ENCODE measurements at regions not wholly inside any gene's neighbourhood (a gene's known extent, or its start where the extent isn't known, plus 50 kb on each side); places are given as distances from the start of the nearest gene placed in this dataset.

DNA sequence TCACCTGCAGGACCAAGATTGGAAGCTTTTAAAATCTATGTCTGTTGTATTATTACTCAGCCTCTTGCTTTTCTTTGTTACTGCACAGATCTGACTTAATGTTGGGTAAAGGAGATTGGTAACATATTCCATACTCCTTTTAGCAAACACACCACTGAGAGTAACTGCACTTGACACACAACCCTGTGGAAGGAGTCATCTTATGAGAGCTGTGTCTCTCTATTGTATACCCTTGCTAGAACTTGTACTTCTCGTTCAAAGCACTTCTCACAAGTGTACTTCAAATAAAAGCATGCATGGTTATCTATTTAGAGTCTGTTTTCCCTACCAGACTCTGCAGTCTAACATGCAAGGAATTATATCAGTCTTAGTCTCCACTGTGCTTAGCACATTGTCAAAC lies 813.4 kb downstream of the ADGRL2 start:
- no peak for DNase-seq

GRCh38 chr1:82612986-82613385 lies 812.3 kb downstream of the ADGRL2 start:
- no peak for DNase-seq

- DNase-seq, result no peak
These were observed 805.8 kb downstream of the ADGRL2 start for GRCh38 chr1:82606546-82606945.

GRCh38 chr1:82604524-82604923 lies 803.8 kb downstream of the ADGRL2 start:
- DNase-seq, result no peak

DNA sequence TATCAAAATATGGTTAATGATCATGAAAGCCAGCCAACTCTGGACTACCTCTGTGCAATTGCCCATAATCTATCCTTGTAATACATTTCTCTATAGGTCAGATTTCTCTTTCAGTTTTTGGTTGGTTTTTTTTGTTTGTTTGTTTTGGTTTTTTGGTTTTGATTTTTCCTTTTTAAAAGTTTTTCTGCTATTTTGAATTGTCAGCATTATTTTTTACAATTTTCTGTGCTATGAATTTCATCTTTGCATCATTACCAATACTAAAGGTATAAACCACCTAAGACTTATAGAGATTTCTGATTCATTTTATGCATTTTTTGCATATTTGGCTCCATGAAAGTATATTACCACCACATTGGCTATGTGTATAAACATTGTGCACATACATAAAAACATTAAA lies 799.6 kb downstream of the ADGRL2 start:
- no peak for DNase-seq

GRCh38 chr1:82598812-82599211 lies 798.1 kb downstream of the ADGRL2 start:
- no peak for DNase-seq

- DNase-seq, result no peak
These were observed 797.6 kb downstream of the ADGRL2 start for GRCh38 chr1:82598337-82598736.

DNA sequence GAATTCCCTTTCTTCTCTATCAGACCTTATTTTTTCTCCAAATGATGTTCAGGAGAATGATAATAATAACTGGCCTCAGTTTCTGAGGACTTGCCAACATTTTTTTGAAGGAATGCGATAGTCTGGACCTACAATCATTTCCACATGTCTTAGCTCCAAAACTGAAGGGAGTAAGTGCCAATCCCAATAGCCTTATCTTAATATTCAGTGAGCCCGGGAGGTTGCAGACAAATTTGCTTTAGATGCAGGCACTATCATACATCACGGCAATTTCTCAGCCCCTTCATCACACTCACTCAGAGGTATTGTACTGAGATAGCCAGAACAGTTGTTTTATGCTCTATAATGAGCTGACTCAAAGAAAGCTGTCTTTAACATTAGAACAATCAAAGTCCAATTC lies 796.9 kb downstream of the ADGRL2 start:
- no peak for DNase-seq

- no peak for DNase-seq
These were observed 796.4 kb downstream of the ADGRL2 start for GRCh38 chr1:82597141-82597540.

- DNase-seq, result no peak
These were observed 792.8 kb downstream of the ADGRL2 start for GRCh38 chr1:82593561-82593960.

GRCh38 chr1:82589588-82589987 lies 788.9 kb downstream of the ADGRL2 start:
- no peak for DNase-seq

DNA sequence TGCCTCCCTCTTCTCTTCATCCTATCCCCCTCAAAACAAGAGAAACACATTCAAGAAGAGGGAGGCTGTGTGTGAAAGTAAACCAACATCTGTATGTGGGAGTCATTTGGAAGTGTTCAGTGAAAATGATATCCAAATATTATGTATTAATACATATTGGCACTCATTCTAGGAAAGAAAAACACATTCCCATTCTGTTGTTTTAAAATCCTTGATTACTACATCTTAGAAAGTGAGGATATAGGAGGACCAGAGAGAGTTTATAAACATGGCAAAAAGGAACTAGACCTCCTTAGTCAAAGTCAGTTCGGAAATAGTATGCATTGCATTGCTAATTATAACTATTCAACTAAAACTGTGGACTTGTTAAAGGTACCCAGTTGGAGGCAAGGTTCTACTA lies 786.6 kb downstream of the ADGRL2 start:
- DNase-seq, result no peak

GRCh38 chr1:82586473-82586872 lies 785.7 kb downstream of the ADGRL2 start:
- DNase-seq, result peak in 1 of 56 donors; percentile 0

GRCh38 chr1:82582347-82582746 lies 781.6 kb downstream of the ADGRL2 start:
- no peak for DNase-seq

DNA sequence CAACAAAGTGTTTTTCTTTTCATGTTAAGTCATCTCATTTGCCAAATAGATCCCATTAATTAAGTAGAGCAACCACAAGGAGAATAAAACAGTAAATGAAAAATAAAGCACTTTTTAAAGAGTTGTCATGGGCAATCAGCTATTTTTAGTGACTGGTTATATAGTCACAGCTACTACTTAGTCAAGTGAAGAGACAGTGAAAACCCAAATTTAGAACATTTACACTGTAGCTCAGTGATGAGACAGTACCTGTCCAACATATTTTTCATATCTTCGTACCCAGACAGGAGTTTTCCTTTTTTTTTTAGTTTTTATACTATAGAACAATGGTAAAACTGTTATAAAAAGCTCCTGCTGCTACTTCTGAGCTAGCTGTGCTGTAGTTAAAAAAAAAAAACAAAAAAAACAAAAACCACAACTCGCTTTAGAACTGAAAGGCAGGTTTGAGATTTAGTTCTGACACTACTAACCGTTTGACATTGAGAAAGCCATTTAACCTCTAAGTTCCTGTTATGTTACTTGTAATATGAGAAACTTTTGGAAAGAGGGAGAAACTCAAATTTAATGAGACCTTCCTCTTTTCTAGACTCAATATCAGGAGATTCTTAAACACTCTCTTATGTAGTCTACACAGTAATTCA lies 777.5 kb downstream of the ADGRL2 start:
- no peak for DNase-seq

DNA sequence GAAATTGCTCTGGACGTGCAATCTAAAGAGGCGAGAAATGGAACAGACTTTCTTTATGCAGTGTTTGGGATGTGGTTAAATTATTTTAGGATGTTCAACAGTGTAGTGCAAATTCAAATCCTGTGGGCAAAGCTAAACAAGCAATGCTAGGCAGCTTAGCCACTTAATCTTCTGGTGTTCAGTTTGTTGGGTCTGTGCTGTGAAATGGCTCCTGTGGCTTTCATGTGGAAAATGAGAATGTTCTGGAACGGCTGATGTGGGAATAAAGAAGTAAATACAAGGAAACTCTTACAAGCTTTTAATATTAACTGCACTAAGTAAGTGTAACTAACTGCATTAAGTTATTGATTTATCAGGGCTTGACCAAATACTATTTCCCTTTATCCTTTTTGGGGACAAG lies 766.6 kb downstream of the ADGRL2 start:
- no peak for DNase-seq

DNA sequence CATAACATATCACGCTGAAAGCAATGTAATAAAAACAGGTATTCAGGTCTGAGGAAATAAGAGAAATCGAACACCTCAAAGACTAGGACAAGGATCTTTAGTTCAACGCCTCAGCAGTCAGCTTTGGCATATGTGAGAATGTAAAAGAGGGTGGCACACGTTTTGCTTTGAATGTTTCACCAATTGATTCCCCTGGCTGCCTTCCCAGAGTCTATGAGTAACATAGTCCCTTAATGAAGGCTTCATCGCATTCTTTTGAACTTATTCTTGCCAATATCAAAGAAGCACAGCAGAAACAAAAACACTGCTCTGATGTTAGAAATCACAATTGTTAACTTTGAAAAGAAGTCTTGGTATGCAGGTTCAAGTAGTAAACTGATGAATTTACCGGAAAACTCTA lies 764.8 kb downstream of the ADGRL2 start:
- DNase-seq, result peak in 5 of 56 donors; percentile 2 to 13 (median 3)

DNA sequence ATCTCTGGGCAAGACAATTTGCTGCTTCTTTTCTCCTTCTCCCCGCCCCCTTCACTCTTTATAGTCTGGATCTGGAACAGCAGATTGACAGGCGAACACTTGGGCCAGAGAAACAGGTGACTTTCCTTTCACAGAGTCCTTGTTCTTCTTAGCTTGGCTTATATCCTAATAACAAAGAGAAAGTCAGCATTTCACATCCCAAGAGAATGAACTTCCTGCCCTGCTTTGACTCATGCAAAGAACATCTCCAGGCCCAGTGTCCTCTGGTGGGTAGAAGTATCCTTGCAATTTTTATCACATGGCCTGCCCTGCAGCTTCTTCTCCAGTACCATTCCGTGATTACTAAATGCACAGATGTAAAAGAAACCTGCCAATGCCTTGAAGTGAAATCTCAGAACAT lies 764.4 kb downstream of the ADGRL2 start:
- DNase-seq, result no peak

DNA sequence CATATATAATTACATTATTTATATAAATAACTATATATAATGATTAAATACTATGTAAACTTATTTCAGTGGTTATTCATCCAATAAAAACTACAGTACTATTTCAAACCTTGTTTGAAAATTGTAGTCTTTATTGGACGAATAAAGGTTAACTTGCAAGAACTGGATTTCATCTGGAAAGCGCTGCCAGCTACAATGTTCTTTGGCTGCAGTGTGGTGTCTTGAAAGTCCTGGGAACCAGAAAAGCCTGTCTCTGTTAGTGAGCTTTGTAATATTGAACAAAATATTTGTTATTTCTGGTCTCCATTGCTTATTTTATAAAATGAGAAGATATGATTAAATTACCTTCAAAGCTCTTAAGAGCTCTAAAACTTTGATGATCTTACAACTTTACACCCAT lies 763.6 kb downstream of the ADGRL2 start:
- DNase-seq, result no peak

DNA sequence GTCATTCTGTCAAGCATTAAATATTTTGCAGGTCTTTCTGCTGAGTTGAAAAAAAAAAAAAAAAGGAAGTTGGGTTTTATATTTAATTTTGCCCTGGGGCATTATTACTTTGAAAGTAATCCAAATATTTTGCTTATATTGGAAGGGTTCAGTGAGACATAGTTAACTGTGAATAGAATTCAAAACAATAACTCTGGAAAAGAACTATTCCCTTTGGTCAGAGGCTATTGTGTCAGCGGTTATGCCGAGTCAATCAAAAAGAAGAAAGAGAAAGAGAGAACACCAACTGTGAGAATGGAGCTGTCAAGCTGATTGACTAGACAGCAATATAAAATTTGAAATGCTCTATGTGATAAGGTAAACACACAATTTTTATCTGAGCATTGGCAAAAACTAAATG lies 761.7 kb downstream of the ADGRL2 start:
- DNase-seq, result no peak

DNA sequence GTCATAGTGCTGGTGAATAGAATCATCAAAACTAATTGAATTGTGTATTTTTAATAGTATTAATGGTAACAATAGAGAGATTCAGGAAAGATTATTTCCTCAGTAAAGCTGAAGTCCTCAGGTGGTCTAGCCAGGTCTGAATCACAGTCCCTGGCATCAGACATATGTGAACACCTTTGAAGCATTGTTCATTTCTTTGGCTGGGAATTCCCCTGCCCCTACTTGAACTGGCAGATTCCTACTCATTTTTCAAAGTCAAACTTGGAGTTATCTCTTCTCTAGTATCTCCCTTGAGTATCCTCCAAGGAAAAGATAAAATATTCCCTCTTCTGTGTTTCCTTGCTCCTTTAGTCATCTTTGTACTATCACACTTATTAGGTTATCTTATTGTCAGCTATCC lies 759.8 kb downstream of the ADGRL2 start:
- no peak for DNase-seq

DNA sequence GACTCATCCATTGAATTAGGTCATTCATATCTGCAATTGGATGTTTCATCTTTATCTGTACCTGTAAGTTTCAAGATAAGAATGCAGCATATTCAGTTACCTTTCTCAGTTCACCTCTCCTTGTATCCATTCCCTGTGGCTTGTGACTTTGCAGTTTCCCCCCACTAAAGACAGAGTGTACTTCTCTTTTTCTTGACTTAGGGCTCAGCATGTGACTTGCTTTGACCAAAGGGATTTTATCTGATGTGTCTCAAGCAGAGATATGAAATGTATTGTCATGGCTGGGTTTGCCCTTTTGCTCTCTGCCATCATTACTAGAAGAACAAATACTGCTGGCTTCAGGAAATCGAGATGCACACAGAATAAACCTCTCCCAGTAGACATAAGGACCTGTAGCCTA lies 754.8 kb downstream of the ADGRL2 start:
- no peak for DNase-seq

- no peak for DNase-seq
These were observed 749.1 kb downstream of the ADGRL2 start for GRCh38 chr1:82549841-82550240.

DNA sequence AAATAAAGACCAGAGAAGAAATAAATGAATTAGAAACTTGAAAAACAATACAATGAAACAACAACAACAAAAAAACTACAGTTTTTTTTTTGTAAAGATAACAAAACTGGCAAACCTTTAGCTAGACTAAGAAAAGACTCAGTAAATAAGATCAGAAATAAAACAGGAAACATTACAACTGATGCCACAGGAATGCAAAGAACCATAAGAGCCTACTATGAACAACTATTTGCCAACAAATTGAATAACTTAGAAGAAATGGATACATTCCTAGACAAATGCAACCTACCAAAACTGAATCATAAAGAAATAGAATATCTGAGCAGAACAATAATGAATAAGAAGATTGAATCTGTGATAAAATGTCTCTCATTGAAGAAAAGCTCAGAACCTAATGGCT lies 742.0 kb downstream of the ADGRL2 start:
- no peak for DNase-seq

Measured in amygdala (tissue), 56 donors.